ENCODE measurements at regions not wholly inside any gene's neighbourhood (a gene's known extent, or its start where the extent isn't known, plus 50 kb on each side); places are given as distances from the start of the nearest gene placed in this dataset.

DNA sequence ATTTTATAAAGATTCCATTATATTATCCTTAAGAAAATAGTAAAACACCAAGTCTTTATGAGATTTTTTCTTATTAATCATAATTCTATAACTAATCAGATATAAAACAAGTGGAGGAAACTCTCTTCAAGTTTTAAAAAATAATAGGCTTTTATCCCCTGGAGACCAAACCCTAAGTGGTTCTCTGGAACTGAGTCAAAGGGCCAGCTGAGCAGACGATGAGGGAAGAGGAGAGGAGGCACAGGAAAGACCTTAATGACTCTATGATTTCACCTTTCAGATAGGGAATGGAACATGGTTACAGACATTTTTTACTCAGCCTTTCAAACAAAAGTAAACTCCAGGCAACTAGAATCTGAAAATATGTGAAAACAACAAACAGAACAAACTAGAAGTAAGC, 201.8 kb downstream of the SLC39A8 start:
- DNase-seq (ENCODE audit: low read depth) = no peak
- TF ChIP-seq, protein P1, sequence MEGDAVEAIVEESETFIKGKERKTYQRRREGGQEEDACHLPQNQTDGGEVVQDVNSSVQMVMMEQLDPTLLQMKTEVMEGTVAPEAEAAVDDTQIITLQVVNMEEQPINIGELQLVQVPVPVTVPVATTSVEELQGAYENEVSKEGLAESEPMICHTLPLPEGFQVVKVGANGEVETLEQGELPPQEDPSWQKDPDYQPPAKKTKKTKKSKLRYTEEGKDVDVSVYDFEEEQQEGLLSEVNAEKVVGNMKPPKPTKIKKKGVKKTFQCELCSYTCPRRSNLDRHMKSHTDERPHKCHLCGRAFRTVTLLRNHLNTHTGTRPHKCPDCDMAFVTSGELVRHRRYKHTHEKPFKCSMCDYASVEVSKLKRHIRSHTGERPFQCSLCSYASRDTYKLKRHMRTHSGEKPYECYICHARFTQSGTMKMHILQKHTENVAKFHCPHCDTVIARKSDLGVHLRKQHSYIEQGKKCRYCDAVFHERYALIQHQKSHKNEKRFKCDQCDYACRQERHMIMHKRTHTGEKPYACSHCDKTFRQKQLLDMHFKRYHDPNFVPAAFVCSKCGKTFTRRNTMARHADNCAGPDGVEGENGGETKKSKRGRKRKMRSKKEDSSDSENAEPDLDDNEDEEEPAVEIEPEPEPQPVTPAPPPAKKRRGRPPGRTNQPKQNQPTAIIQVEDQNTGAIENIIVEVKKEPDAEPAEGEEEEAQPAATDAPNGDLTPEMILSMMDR (conservative IDR thresholded peaks at IDR 0.05; ENCODE audit: low read length) = no peak
- no peak overlapping the region for H3K4me3 ChIP-seq (ENCODE audit: low read length)

DNA sequence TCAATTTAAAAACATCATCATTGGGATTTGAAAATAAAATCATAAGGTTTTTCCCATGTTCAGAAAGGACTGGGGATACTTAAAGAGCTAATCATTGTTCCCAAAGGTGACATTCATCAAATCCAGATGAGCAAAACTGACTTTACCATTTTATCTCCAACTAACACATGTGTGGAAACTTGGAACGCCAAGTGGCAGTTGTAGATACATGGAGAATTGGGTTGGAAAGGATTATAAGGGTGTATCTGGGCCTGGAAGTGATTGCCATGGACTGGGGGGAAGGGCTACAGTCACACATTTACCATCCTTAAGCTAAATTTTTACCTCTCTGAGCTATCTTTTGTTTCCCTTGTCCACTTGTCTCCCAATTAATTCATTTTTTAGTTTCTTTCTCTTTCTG, 203.4 kb downstream of the SLC39A8 start:
- TF ChIP-seq, protein P1 (conservative IDR thresholded peaks at IDR 0.05; ENCODE audit: low read length) = no peak
- no peak overlapping the region for H3K4me3 ChIP-seq (ENCODE audit: low read length)
- DNase-seq (ENCODE audit: low read depth) = no peak

DNA sequence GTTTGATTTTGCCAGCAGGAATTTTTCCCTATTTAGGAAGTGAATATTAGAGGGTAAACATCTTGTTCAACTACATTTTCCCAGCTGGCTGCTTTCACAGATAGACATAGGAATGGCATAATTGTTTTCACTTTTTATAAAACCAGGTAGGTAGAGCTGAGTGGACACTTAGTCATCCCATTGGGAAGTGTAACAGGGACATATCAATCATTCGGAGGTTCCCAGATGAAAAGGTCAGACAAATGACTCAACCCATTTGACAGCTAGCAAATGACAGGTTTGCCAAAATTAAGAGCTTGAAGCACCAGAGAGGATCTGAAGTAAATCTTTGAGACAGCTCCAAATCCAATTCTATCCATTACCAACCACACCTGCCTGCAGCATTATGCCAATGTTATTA, 205.3 kb downstream of the SLC39A8 start:
- H3K4me3 ChIP-seq (ENCODE audit: low read length) = no peak overlapping the region
- TF ChIP-seq, protein P1 (conservative IDR thresholded peaks at IDR 0.05; ENCODE audit: low read length) = no peak
- no peak for DNase-seq (ENCODE audit: low read depth)

DNA sequence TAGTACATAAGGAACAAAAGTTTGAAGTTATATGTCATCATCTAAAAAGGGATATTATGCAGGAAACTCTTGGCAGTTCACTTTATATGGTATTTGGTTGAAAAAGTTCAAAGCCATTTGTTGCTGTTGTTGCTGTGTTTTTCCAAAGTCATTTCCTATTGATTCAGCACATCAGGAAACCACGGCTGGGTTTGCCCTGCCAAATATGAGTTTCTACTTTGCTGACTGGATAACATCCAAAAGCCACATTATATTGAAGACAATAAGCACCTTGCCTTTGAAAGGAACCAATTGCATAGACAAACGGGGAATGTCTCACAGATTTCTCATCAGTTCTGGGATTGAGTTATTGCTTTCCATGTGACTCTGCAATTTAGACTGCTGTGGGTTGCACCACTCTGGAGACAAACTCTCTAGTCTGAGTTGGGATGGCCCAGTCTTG, 206.1 kb downstream of the SLC39A8 start:
- TF ChIP-seq, protein P1 (conservative IDR thresholded peaks at IDR 0.05; ENCODE audit: low read length) = no peak
- H3K4me3 ChIP-seq (ENCODE audit: low read length) = no peak overlapping the region
- DNase-seq (ENCODE audit: low read depth) = peak; percentile 62

DNA sequence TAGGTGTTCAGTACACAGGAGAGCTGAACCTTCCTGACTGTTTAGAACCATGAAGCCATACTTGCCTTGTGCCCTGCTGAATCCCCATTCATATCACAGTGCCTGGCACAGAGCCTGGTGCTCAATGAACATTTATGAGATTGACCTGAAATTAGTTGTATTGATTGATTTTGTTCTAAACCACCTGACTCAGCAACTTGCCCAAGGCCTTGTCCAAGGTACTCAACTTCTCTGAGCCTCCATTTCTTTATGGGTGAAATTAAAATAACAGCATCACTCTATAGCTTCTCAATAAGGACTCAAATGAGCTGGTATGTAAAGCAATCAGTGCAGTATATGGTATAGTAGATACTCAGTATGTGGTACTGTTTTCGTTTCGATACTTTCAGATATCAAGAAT, 208.1 kb downstream of the SLC39A8 start:
- no peak for DNase-seq (ENCODE audit: low read depth)
- TF ChIP-seq, protein P1 (conservative IDR thresholded peaks at IDR 0.05; ENCODE audit: low read length) = no peak
- H3K4me3 ChIP-seq (ENCODE audit: low read length) = no peak overlapping the region

DNA sequence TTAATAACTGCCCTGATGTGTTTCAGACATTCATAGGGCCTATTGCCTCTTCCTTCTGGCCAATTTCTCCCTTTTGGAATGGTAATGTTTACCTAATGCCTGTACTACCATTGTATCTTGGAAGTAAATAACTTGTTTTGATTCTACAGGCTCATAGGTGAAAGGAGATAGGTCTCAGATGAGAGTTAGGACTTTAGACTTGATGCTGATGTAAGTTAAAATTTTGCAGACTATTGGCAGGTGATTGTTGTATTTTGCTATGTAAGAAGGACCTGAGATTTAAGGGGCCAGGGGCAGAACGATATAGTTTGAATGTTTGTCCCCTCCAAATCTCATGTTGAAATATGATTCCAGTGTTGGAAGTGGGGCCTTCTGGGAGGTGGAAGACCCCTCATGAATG, 215.5 kb downstream of the SLC39A8 start:
- TF ChIP-seq, protein P1 (conservative IDR thresholded peaks at IDR 0.05; ENCODE audit: low read length) = no peak
- no peak for DNase-seq (ENCODE audit: low read depth)
- H3K4me3 ChIP-seq (ENCODE audit: low read length) = no peak overlapping the region

Data from AG10803 (cell line).